22Rv1 (cell line): ENCODE measurements at regions not wholly inside any gene's neighbourhood (a gene's known extent, or its start where the extent isn't known, plus 50 kb on each side); places are given as distances from the start of the nearest gene placed in this dataset.
"Not testable (repeated sequence)": the region's sequence is repeated elsewhere in the genome, so short reads cannot be mapped to it uniquely, and the experiment has no call there.

ENCODE experiments used
- H3K27ac ChIP-seq: fragments of 450-650 bp; 2 replicates; pipeline ENCODE4 v1.5.1; 2017
- ZFX ChIP-seq: fragments of 450-650 bp; IDR thresholded peaks from 2 replicates; pipeline ENCODE4 v1.6.1; 2017; ENCODE audit warnings: antibody characterized with exemption, borderline replicate concordance
- TF ChIP-seq, protein P1 (sequence below): fragments of 450-650 bp; IDR thresholded peaks from 2 replicates; pipeline ENCODE4 v1.5.1; 2017; ENCODE audit warnings: mild to moderate bottlenecking

DNA sequence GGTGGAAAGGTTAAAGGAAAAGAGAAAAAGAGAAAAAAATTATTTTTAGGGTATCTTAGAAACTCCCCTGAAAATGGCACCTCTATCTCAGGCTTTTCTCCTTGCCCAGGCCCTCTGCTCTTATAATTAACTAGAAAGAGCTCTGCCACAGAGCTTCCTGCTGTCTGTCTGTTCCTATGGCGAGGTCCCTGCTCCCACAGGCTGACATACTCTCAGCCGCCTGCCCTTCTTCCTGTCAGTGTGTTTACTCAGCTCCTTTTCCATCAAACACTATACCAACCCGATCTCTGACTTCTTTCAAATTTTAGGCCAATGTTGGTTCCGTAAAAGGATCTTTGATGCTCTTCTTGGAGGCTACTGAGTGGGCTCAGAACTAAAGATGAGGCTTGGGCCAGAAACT, 482.6 kb downstream of the DMAC1 start:
- no peak overlapping the region for H3K27ac ChIP-seq
- TF ChIP-seq ZFX, result no peak
- TF ChIP-seq, protein P1, sequence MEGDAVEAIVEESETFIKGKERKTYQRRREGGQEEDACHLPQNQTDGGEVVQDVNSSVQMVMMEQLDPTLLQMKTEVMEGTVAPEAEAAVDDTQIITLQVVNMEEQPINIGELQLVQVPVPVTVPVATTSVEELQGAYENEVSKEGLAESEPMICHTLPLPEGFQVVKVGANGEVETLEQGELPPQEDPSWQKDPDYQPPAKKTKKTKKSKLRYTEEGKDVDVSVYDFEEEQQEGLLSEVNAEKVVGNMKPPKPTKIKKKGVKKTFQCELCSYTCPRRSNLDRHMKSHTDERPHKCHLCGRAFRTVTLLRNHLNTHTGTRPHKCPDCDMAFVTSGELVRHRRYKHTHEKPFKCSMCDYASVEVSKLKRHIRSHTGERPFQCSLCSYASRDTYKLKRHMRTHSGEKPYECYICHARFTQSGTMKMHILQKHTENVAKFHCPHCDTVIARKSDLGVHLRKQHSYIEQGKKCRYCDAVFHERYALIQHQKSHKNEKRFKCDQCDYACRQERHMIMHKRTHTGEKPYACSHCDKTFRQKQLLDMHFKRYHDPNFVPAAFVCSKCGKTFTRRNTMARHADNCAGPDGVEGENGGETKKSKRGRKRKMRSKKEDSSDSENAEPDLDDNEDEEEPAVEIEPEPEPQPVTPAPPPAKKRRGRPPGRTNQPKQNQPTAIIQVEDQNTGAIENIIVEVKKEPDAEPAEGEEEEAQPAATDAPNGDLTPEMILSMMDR, result no peak

DNA sequence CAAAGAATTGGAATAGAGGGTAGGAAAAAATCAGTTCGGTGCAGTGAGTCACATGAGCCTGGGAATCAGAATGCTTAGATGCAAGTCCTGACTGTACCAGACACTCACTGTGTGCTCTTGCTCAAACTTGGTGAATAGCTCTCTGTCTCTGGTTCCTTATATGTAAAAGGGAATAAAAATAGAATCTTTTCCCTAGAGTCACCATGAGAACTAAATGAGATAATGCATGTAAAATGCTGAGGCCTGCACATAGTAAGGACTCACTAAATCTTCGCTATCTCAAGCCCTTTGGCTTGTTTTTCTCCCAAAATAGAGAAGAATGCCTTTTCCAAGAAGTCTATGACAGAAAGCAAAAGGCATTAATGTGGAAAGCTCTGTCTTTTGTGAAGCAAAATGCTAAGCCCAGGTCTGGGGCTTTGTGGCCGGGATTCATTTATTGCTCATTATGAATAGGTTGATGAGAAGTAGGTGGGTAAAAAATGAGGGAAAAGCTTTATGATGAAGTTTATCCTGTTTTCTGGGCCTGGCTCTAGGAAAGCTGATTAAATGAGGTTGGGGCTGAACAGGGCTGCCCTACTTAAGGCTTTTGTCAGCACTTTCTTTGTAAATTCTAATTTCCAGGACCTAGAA, 483.3 kb downstream of the DMAC1 start:
- TF ChIP-seq, protein P1, result no peak
- TF ChIP-seq ZFX, result no peak

GRCh38 chr9:7315746-7316145, 483.8 kb downstream of the DMAC1 start:
- no peak overlapping the region for H3K27ac ChIP-seq

More for the DNA sequence above, 483.3 kb downstream of the DMAC1 start:
- H3K27ac ChIP-seq, result no peak overlapping the region

GRCh38 chr9:7315116-7315515, 484.5 kb downstream of the DMAC1 start:
- TF ChIP-seq, protein P1, result no peak
- TF ChIP-seq ZFX, result no peak

More at GRCh38 chr9:7315746-7316145, 483.8 kb downstream of the DMAC1 start:
- TF ChIP-seq, protein P1, result no peak
- TF ChIP-seq ZFX, result no peak

GRCh38 chr9:7313389-7313788, 486.2 kb downstream of the DMAC1 start:
- no peak overlapping the region for H3K27ac ChIP-seq
- no peak for TF ChIP-seq ZFX
- TF ChIP-seq, protein P1, result no peak

More at GRCh38 chr9:7315116-7315515, 484.5 kb downstream of the DMAC1 start:
- H3K27ac ChIP-seq, result no peak overlapping the region

DNA sequence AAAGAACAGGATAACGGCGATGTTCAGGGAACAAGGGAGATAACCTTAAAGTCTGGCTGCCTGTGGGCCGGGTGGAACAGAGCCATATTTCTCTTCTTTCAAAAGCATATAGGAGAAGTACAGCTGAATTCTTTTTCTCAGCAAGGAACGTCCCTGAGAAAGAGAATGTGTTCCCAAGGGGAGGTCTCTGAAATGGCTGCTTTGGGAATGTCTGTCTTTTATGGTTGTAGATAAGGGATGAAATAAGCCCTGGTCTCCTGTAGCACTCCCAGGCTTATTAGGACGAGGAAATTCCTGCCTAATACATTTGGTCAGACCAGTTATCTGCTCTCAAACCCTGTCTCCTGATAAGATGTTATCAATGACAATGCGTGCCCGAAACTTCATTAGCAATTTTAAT, 490.5 kb downstream of the DMAC1 start:
- not testable (repeated sequence) for H3K27ac ChIP-seq

DNA sequence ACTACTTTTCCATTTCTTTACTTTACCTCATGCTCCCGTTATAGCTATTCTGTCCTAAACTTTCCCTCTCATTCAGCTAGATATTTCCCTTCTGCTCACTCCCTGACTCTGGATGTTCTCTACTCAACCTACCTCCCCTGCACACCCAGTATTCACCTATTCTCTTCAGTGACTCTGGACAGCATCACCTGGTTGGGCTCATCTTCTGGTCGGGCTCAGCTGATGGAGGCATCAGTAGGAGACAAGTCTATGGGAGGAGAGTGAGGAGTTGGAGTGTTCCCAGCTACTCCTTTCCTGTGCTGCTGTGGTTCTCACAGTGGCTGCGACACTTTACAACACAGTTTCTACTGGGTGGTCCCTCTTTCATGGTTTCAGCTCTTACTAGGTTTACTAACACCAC, 493.9 kb downstream of the DMAC1 start:
- no peak for TF ChIP-seq ZFX
- TF ChIP-seq, protein P1, result no peak
- no peak overlapping the region for H3K27ac ChIP-seq

- no peak for TF ChIP-seq ZFX
- TF ChIP-seq, protein P1, result no peak
- no peak overlapping the region for H3K27ac ChIP-seq
Measured at GRCh38 chr9:7304627-7304995, 495.0 kb downstream of the DMAC1 start.
